ENCODE measurements at regions not wholly inside any gene's neighbourhood (a gene's known extent, or its start where the extent isn't known, plus 50 kb on each side); places are given as distances from the start of the nearest gene placed in this dataset.

DNA sequence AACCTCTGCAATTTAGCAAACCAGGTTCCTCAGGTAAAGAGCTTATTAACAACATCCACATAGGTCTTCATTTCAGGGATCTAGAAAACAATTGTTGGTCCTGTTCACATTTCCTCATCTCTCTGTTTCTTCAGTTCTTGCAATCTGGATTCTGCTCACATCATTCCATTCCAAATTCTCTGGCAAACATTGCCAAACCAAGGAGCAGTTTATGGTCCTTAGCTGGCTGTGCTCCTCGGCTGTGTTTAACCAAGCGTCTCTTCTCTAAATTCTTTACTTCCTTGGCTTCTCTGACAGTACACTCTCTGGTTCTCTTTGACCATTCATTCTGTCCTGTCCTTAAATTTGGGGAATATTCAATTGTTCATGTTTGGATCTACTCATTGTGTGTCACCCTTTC, 65.8 kb upstream of the RANBP3L start:
- H3K4me1 ChIP-seq = no peaks in the 10 kb centered on the region
- H3K27me3 ChIP-seq = no peaks in the 10 kb centered on the region
- Mint-ChIP-seq H3K9me3 (no peaks in the 10 kb centered on the region), H3K27ac (no peak overlapping the region), H3K4me3 (no peak overlapping the region), H3K27me3 (ENCODE audit: insufficient read depth, low read depth) (peaks cover 5% of the 10 kb centered on the region), H3K36me3 (no peaks in the 10 kb centered on the region), H3K4me1 (peaks cover 3% of the 10 kb centered on the region)
- no peak overlapping the region for H3K4me3 ChIP-seq
- H3K9ac ChIP-seq = no peak overlapping the region
- no peak overlapping the region for H3K27ac ChIP-seq
- TF ChIP-seq, protein P1, sequence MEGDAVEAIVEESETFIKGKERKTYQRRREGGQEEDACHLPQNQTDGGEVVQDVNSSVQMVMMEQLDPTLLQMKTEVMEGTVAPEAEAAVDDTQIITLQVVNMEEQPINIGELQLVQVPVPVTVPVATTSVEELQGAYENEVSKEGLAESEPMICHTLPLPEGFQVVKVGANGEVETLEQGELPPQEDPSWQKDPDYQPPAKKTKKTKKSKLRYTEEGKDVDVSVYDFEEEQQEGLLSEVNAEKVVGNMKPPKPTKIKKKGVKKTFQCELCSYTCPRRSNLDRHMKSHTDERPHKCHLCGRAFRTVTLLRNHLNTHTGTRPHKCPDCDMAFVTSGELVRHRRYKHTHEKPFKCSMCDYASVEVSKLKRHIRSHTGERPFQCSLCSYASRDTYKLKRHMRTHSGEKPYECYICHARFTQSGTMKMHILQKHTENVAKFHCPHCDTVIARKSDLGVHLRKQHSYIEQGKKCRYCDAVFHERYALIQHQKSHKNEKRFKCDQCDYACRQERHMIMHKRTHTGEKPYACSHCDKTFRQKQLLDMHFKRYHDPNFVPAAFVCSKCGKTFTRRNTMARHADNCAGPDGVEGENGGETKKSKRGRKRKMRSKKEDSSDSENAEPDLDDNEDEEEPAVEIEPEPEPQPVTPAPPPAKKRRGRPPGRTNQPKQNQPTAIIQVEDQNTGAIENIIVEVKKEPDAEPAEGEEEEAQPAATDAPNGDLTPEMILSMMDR (IDR thresholded peaks at IDR 0.05) = no peak
- no peak for TF ChIP-seq EZH2 (IDR thresholded peaks at IDR 0.05)
- no peak for TF ChIP-seq EZH2phosphoT487 (IDR thresholded peaks at IDR 0.05)
- H3K36me3 ChIP-seq = no peaks in the 10 kb centered on the region
- no peaks in the 10 kb centered on the region for H3K79me2 ChIP-seq (ENCODE audit: low read depth)
- no peaks in the 10 kb centered on the region for H4K20me1 ChIP-seq (ENCODE audit: low read depth)
- no peak for DNase-seq (ENCODE audit: low spot score)
- H2AFZ ChIP-seq (replicated peaks) = no peak overlapping the region
- no peak overlapping the region for H3K4me2 ChIP-seq
- no peaks in the 10 kb centered on the region for H3K9me3 ChIP-seq (ENCODE audit: low read depth)
- no peaks in the 10 kb centered on the region for H3F3A ChIP-seq (ENCODE audit: low read depth)

DNA sequence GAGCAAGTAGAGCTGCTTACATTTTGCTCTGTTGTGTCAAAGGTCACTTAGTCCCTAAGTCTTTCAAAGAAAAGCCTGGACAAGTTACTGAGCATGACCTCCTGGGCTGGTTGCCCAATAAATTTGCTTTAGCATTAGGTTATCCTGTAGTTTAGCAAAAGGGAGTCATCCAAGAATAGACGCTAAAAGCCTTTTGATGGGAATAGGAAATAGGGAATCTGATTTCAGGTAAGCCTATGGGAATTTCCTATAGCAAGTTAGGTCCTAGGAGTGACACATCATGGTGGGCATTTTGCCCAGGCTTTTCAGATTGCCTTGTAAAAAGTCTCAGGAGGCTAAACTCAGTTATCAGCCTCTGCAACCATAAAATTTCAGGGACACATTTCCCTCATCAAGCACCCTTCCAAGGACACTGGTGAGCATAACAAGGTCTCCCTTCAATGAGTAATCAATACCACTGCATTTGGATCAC, 67.6 kb upstream of the RANBP3L start:
- DNase-seq (ENCODE audit: low spot score) = no peak
- H3K4me1 Mint-ChIP-seq = peaks cover 3% of the 10 kb centered on the region
- H3K9me3 Mint-ChIP-seq = no peaks in the 10 kb centered on the region
- Histone ChIP-seq H3K79me2 (ENCODE audit: low read depth) (no peaks in the 10 kb centered on the region), H3K36me3 (no peaks in the 10 kb centered on the region), H3K27ac (no peak overlapping the region), H2AFZ (replicated peaks) (no peak overlapping the region), H3K4me2 (no peak overlapping the region), H3K4me3 (no peak overlapping the region), H3K9me3 (ENCODE audit: low read depth) (no peaks in the 10 kb centered on the region), H4K20me1 (ENCODE audit: low read depth) (no peaks in the 10 kb centered on the region), H3F3A (ENCODE audit: low read depth) (no peaks in the 10 kb centered on the region), H3K9ac (no peak overlapping the region), H3K4me1 (no peaks in the 10 kb centered on the region), H3K27me3 (no peaks in the 10 kb centered on the region)
- H3K4me3 Mint-ChIP-seq = no peak overlapping the region
- peaks cover 8% of the 10 kb centered on the region for H3K27me3 Mint-ChIP-seq (ENCODE audit: insufficient read depth, low read depth)
- TF ChIP-seq, protein P1 (IDR thresholded peaks at IDR 0.05) = no peak
- TF ChIP-seq EZH2 (IDR thresholded peaks at IDR 0.05) (no peak), EZH2phosphoT487 (IDR thresholded peaks at IDR 0.05) (no peak)
- no peak overlapping the region for H3K27ac Mint-ChIP-seq
- H3K36me3 Mint-ChIP-seq = no peaks in the 10 kb centered on the region

DNA sequence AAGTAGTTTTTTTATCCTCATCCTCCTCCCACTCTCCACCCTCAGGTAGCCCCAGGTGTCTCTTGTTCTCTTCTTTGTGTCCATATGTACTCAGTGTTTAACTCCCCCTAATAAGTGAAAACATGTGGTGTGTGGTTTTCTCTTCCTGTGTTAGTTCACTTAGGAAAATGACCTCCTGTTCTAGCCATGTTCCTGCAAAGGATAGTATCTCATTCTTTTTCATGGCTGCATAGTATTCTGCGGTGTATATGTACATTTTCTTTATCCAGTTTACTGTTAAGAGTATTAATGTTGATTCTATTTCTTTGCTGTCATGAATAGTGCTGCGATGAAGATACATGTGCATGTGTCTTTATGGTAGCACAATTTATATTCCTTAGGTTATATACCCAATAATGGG, 68.4 kb upstream of the RANBP3L start:
- no peaks in the 10 kb centered on the region for H3F3A ChIP-seq (ENCODE audit: low read depth)
- H3K36me3 Mint-ChIP-seq = no peaks in the 10 kb centered on the region
- H3K27ac Mint-ChIP-seq = no peak overlapping the region
- no peaks in the 10 kb centered on the region for H3K9me3 ChIP-seq (ENCODE audit: low read depth)
- no peak for DNase-seq (ENCODE audit: low spot score)
- H3K27me3 ChIP-seq = no peaks in the 10 kb centered on the region
- H3K4me3 Mint-ChIP-seq = no peak overlapping the region
- H3K9ac ChIP-seq = no peak overlapping the region
- H3K4me2 ChIP-seq = no peak overlapping the region
- H3K27me3 Mint-ChIP-seq (ENCODE audit: insufficient read depth, low read depth) = peaks cover 8% of the 10 kb centered on the region
- no peak for TF ChIP-seq EZH2phosphoT487 (IDR thresholded peaks at IDR 0.05)
- no peaks in the 10 kb centered on the region for H3K36me3 ChIP-seq
- H3K9me3 Mint-ChIP-seq = no peaks in the 10 kb centered on the region
- H3K4me3 ChIP-seq = no peak overlapping the region
- no peak overlapping the region for H3K27ac ChIP-seq
- no peak overlapping the region for H2AFZ ChIP-seq (replicated peaks)
- no peaks in the 10 kb centered on the region for H3K79me2 ChIP-seq (ENCODE audit: low read depth)
- peaks cover 3% of the 10 kb centered on the region for H3K4me1 Mint-ChIP-seq
- H3K4me1 ChIP-seq = no peaks in the 10 kb centered on the region
- H4K20me1 ChIP-seq (ENCODE audit: low read depth) = no peaks in the 10 kb centered on the region

DNA sequence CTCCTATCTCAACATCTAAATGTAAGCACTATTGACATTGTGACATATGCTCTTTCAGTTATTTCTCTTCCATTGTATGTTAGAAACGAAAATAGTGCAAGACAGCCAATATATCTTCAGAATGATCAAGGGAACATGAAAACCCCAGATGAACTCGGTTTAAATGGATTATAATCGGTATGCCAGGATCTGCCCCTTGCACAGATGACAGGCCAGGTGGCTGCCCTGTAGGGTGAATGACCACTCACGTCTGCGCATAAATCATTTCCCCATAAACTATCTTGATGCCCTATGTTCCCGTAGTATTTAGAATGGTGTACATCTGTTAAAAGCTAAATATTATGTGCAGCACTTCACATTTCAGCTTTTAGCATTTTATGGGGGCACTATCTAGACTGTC, 69.7 kb upstream of the RANBP3L start:
- no peak overlapping the region for H3K27ac Mint-ChIP-seq
- no peak for DNase-seq (ENCODE audit: low spot score)

More for the DNA sequence above, 69.7 kb upstream of the RANBP3L start:
- Histone ChIP-seq H3K27me3 (no peaks in the 10 kb centered on the region), H3K9ac (no peak overlapping the region), H3K9me3 (ENCODE audit: low read depth) (no peaks in the 10 kb centered on the region), H3F3A (ENCODE audit: low read depth) (no peaks in the 10 kb centered on the region), H3K79me2 (ENCODE audit: low read depth) (no peaks in the 10 kb centered on the region), H3K4me3 (no peak overlapping the region), H3K27ac (no peak overlapping the region), H2AFZ (replicated peaks) (no peak overlapping the region), H3K36me3 (no peaks in the 10 kb centered on the region), H3K4me2 (no peak overlapping the region), H3K4me1 (no peaks in the 10 kb centered on the region), H4K20me1 (ENCODE audit: low read depth) (no peaks in the 10 kb centered on the region)
- TF ChIP-seq EZH2 (IDR thresholded peaks at IDR 0.05) (no peak), EZH2phosphoT487 (IDR thresholded peaks at IDR 0.05) (no peak)
- TF ChIP-seq, protein P1 (IDR thresholded peaks at IDR 0.05) = no peak
- Mint-ChIP-seq H3K9me3 (no peaks in the 10 kb centered on the region), H3K4me1 (peaks cover 3% of the 10 kb centered on the region), H3K27me3 (ENCODE audit: insufficient read depth, low read depth) (peaks cover 8% of the 10 kb centered on the region), H3K36me3 (no peaks in the 10 kb centered on the region), H3K4me3 (no peak overlapping the region)

Measured in neural progenitor cell (in vitro differentiated cells).